Myocyte (in vitro differentiated cells): ENCODE measurements at regions not wholly inside any gene's neighbourhood (a gene's known extent, or its start where the extent isn't known, plus 50 kb on each side); places are given as distances from the start of the nearest gene placed in this dataset.

Source experiments
- DNase-seq: peaks from one replicate; pipeline ENCODE4 v3.0.0-alpha.2; 2012; ENCODE audit warnings: low read depth

GRCh38 chr15:47824147-47824546, 106.8 kb downstream of the SEMA6D start:
- no peak for DNase-seq

- no peak for DNase-seq
Observed at GRCh38 chr15:47829667-47830066, 112.4 kb downstream of the SEMA6D start.

- no peak for DNase-seq
Observed at GRCh38 chr15:47834093-47834492, 116.8 kb downstream of the SEMA6D start.

GRCh38 chr15:47839233-47839825, 122.0 kb downstream of the SEMA6D start:
- peak; percentile 11 for DNase-seq

GRCh38 chr15:47843124-47843663, 125.9 kb downstream of the SEMA6D start:
- DNase-seq: no peak

GRCh38 chr15:47844437-47844836, 127.1 kb downstream of the SEMA6D start:
- no peak for DNase-seq

GRCh38 chr15:47846128-47846868, 129.0 kb downstream of the SEMA6D start:
- DNase-seq: no peak

GRCh38 chr15:47846876-47847275, 129.6 kb downstream of the SEMA6D start:
- no peak for DNase-seq

GRCh38 chr15:47856071-47856470, 138.8 kb downstream of the SEMA6D start:
- DNase-seq: no peak

- DNase-seq: no peak
Observed at GRCh38 chr15:47857014-47857775, 139.9 kb downstream of the SEMA6D start.

GRCh38 chr15:47857776-47858167, 140.5 kb downstream of the SEMA6D start:
- no peak for DNase-seq

- DNase-seq: no peak
Observed at GRCh38 chr15:47861111-47861903, 144.0 kb downstream of the SEMA6D start.

- no peak for DNase-seq
Observed at GRCh38 chr15:47862402-47862801, 145.1 kb downstream of the SEMA6D start.

GRCh38 chr15:47866446-47866845, 149.1 kb downstream of the SEMA6D start:
- no peak for DNase-seq

GRCh38 chr15:47870300-47870955, 153.1 kb downstream of the SEMA6D start:
- no peak for DNase-seq

GRCh38 chr15:47870956-47871625, 153.8 kb downstream of the SEMA6D start:
- peak; percentile 46 for DNase-seq

- DNase-seq: no peak
Observed at GRCh38 chr15:47872208-47872607, 154.9 kb downstream of the SEMA6D start.

- DNase-seq: no peak
Observed at GRCh38 chr15:47872869-47873432, 155.6 kb downstream of the SEMA6D start.

GRCh38 chr15:47876986-47877385, 159.7 kb downstream of the SEMA6D start:
- DNase-seq: no peak

- DNase-seq: no peak
Observed at GRCh38 chr15:47877836-47878235, 160.5 kb downstream of the SEMA6D start.
